ENCODE measurements at regions not wholly inside any gene's neighbourhood (a gene's known extent, or its start where the extent isn't known, plus 50 kb on each side); places are given as distances from the start of the nearest gene placed in this dataset.

DNA sequence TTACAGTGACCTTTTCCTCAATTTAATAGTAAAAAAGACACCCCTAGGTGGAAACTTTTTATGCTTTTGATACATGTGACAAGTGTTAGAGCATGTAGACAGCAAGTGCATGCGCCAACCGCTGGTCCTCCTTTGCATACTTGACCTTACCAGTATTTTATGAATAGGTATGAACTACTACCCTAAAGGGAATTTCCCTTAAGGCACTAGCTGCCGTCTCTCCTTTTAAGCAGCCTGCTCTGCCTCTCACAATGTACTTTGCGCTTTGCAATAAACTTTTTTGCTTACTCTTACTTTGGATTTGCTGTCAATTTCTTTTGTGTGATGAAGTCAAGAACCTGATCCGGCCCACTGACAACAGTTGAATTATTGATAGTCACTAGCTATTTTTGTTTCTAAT lies 50.6 kb upstream of the ZNF133 start:
- no peak for TF ChIP-seq TARDBP (IDR thresholded peaks at IDR 0.05)
- TF ChIP-seq L3MBTL2 (conservative IDR thresholded peaks at IDR 0.05): no peak
- CTCF ChIA-PET: interaction anchor here (0.5 kb wide), 1 partner anchor 22 kb away, joined by 5 read pairs; no protein-coding TSS in a partner anchor
- POLR2A ChIA-PET: no interaction called here
- DNase-seq (ENCODE audit: extremely low spot score): no peak
